Neutrophil (primary cell): ENCODE measurements at regions not wholly inside any gene's neighbourhood (a gene's known extent, or its start where the extent isn't known, plus 50 kb on each side); places are given as distances from the start of the nearest gene placed in this dataset.

Experiments
- H3K27ac ChIP-seq: fragments of 200-600 bp; sonication (generic); 2 replicates; pipeline ENCODE4 v1.5.1; 2016; ENCODE audit warnings: mild to moderate bottlenecking, moderate library complexity
- H3K27me3 ChIP-seq: fragments of 200-600 bp; sonication (generic); 2 replicates; pipeline ENCODE4 v1.6.0; 2016; ENCODE audit warnings: mild to moderate bottlenecking
- H3K36me3 ChIP-seq: fragments of 200-600 bp; sonication (generic); 2 replicates; pipeline ENCODE4 v1.5.1; 2017
- H3K4me1 ChIP-seq, 2 experiments: fragments of 200-600 bp in 1 of 2; sonication (generic) in 1 of 2; 1 replicate in 1 of 2; 2 replicates in 1 of 2; pipeline versions ENCODE4 v1.5.1 to v1.6.1; 2013 to 2016; ENCODE audit warnings: low read depth in 1 of 2, low read length in 1 of 2, mild to moderate bottlenecking in 1 of 2, moderate library complexity in 1 of 2; ENCODE audit not compliant: control insufficient read depth in 1 of 2, insufficient read depth in 1 of 2
- H3K4me3 ChIP-seq, 2 experiments: fragments of 200-600 bp in 1 of 2; sonication (generic) in 1 of 2; 1 replicate in 1 of 2; 2 replicates in 1 of 2; pipeline ENCODE4 v1.5.1; 2013 to 2016; ENCODE audit warnings: low read depth in 1 of 2, low read length in 1 of 2, mild to moderate bottlenecking in 1 of 2, moderate library complexity in 1 of 2
- H3K9me3 ChIP-seq: fragments of 200-600 bp; sonication (generic); 2 replicates; pipeline ENCODE4 v1.5.1; 2016
- TF ChIP-seq, protein P1 (sequence below): fragments of 200-600 bp; sonication (generic); IDR thresholded peaks from 2 replicates; pipeline ENCODE4 v1.5.1; 2016; ENCODE audit warnings: antibody characterized with exemption

DNA sequence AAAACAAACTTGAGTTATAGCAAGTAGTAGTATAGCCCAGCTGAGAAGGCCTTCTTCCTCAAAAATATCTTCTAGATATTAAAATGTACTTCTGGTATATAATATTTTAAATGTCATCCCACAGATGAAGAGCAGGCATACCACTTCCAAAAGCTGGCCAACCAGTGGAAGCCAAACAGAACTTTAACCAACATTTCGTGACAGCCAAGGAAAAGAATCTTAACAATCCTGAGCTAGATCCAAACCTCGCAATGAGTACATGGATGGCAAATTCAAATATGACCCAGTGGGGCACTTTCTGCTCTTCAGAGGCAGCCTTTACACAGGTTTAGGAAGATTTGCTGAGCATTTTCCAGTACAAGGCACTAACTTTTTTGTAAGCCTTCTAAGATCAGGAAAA lies 91.8 kb upstream of the ACO1 start:
- TF ChIP-seq, protein P1, sequence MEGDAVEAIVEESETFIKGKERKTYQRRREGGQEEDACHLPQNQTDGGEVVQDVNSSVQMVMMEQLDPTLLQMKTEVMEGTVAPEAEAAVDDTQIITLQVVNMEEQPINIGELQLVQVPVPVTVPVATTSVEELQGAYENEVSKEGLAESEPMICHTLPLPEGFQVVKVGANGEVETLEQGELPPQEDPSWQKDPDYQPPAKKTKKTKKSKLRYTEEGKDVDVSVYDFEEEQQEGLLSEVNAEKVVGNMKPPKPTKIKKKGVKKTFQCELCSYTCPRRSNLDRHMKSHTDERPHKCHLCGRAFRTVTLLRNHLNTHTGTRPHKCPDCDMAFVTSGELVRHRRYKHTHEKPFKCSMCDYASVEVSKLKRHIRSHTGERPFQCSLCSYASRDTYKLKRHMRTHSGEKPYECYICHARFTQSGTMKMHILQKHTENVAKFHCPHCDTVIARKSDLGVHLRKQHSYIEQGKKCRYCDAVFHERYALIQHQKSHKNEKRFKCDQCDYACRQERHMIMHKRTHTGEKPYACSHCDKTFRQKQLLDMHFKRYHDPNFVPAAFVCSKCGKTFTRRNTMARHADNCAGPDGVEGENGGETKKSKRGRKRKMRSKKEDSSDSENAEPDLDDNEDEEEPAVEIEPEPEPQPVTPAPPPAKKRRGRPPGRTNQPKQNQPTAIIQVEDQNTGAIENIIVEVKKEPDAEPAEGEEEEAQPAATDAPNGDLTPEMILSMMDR: no peak

DNA sequence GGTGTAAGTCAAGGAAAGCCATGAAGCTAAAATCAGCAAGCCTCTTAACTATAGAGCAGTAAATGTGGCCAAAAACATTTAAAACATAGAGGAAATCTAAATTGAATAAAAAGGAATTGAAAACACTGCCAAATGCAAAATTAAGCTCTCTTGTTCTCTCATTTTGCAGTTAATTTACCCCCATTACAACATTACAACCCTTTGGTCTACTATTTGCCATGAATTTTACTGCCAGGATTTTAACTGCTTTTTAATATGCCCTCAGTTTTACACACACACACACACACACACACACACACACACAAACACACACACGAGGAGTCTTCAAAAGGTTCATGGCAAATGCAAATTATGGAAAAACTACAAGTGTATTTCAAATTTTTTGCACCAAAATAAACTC lies 91.4 kb upstream of the ACO1 start:
- H3K9me3 ChIP-seq: no peaks in the 10 kb centered on the region
- H3K4me3 ChIP-seq: no peak overlapping the region
- no peaks in the 10 kb centered on the region for H3K4me1 ChIP-seq
- no peaks in the 10 kb centered on the region for H3K27me3 ChIP-seq
- TF ChIP-seq, protein P1: no peak
- H3K27ac ChIP-seq: no peak overlapping the region
- no peaks in the 10 kb centered on the region for H3K36me3 ChIP-seq

More for the DNA sequence above, 91.8 kb upstream of the ACO1 start:
- Histone ChIP-seq H3K4me3 (no peak overlapping the region), H3K27me3 (no peaks in the 10 kb centered on the region), H3K36me3 (no peaks in the 10 kb centered on the region), H3K4me1 (no peaks in the 10 kb centered on the region), H3K9me3 (no peaks in the 10 kb centered on the region), H3K27ac (no peak overlapping the region)

DNA sequence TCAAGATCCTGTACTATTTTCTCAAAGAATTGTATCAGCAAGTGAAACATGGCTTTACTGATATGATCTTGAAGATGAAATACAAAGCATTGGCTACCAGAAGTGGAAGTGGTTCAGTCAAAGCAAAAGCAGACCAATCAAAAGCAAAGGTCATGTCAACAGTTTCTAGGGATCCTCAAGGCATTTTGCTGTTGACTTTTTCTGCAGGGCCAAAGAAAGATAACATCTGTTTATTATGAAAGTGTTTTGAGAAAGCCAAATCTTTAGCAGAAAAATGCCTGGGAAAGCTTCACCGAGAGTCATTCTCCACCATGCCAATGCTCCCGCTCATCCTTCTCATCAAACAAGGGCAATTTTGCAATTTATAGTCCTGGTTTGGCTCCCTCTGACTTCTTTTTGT lies 90.3 kb upstream of the ACO1 start:
- Histone ChIP-seq H3K9me3 (no peaks in the 10 kb centered on the region), H3K4me3 (no peak overlapping the region), H3K27ac (no peak overlapping the region), H3K4me1 (no peaks in the 10 kb centered on the region), H3K36me3 (no peaks in the 10 kb centered on the region), H3K27me3 (no peaks in the 10 kb centered on the region)
- TF ChIP-seq, protein P1: no peak

DNA sequence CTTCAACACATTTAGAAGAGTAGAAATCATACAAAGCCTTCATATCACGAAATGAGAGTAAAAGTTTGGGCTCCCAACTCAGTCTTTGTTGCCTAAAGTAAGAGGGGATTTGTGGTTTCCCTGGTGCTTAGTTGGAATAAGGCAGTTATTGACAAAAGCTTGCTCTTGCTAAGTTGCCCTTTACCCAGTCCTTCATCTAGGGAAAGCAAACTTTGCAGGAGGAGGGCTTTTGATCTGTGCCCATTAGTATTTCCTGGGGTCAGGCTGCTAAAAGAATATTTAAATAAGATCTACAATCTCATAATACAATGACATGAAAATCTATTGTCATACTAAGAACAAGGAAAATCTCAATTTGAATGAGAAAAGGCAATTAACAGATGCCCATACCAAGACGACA lies 84.1 kb upstream of the ACO1 start:
- TF ChIP-seq, protein P1: no peak
- Histone ChIP-seq H3K9me3 (no peaks in the 10 kb centered on the region), H3K27ac (no peak overlapping the region), H3K36me3 (no peaks in the 10 kb centered on the region), H3K27me3 (no peaks in the 10 kb centered on the region), H3K4me3 (no peak overlapping the region), H3K4me1 (no peaks in the 10 kb centered on the region)

DNA sequence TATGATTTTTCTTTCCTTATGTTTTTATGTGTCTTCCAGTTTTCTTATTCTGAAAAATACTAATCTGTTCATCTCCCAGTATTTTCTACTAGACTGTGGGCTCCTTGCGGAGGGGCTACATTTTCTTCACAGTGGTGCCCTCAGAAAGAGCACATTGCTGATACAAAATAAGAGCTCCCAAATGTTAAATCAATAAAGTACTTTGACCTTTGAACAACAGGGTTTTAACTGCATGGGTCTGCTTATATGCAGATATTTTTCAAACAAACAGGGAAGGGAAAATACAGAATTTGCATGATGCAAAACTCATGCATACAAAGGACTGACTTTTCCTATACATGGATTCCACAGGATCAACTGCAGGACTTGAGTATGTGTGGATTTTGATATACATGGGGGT lies 79.9 kb upstream of the ACO1 start:
- TF ChIP-seq, protein P1: no peak
- H3K4me1 ChIP-seq: no peaks in the 10 kb centered on the region

DNA sequence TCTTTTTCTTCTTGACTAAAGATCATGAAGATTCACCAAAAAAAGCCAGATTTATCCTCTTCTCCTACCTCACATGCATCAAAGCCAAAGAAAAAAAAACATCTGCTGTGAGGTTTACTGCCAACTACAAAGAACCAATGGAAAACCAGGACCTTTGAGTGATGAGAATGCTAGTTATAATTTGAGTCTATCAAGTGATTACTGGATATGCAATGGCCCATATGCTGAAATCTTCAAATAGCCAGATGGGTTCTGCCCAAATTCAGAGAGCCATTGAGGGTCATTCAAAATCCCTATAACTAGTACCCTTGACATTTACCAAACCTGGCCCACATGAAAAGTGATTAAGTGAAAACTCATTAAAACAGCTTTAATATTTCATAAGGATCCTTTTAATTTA lies 78.4 kb upstream of the ACO1 start:
- Histone ChIP-seq H3K4me3 (no peak overlapping the region), H3K9me3 (no peaks in the 10 kb centered on the region), H3K27me3 (no peaks in the 10 kb centered on the region), H3K36me3 (no peaks in the 10 kb centered on the region), H3K27ac (no peak overlapping the region), H3K4me1 (no peaks in the 10 kb centered on the region)
- TF ChIP-seq, protein P1: no peak

More for the DNA sequence above, 79.9 kb upstream of the ACO1 start:
- Histone ChIP-seq H3K27ac (no peak overlapping the region), H3K27me3 (no peaks in the 10 kb centered on the region), H3K9me3 (no peaks in the 10 kb centered on the region), H3K4me3 (no peak overlapping the region), H3K36me3 (no peaks in the 10 kb centered on the region)
